ENCODE measurements at regions not wholly inside any gene's neighbourhood (a gene's known extent, or its start where the extent isn't known, plus 50 kb on each side); places are given as distances from the start of the nearest gene placed in this dataset.

DNA sequence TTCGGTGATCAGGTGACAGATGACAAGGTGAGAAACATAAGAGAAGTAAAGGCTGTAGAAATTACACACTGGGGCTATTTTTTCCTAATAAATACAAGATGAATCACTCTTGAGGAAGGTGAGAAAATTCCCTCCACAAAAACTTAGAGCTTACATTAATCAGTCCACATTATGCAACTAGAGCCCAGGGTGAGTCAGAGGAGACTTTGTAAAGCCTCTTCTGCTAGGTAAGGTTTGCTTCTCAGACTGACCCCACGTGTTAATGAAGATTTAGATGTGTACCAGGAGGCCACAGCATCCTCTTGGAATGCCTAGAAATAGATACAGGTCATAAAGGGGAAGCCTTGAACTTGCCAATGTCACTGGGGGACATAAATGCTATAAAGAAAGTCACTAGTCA lies 396.0 kb upstream of the SMIM31 start (continued):
- TF ChIP-seq, protein P1, sequence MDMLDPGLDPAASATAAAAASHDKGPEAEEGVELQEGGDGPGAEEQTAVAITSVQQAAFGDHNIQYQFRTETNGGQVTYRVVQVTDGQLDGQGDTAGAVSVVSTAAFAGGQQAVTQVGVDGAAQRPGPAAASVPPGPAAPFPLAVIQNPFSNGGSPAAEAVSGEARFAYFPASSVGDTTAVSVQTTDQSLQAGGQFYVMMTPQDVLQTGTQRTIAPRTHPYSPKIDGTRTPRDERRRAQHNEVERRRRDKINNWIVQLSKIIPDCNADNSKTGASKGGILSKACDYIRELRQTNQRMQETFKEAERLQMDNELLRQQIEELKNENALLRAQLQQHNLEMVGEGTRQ (IDR thresholded peaks at IDR 0.05; ENCODE audit: low read length), result no peak
- no peak for TF ChIP-seq KDM5A (IDR thresholded peaks at IDR 0.05; ENCODE audit: low read length)

Measured in H1 (cell line).